GM12878 (cell line): ENCODE measurements at regions not wholly inside any gene's neighbourhood (a gene's known extent, or its start where the extent isn't known, plus 50 kb on each side); places are given as distances from the start of the nearest gene placed in this dataset.

ENCODE experiments used
- BACH1 ChIP-seq: fragments of 450-650 bp; IDR thresholded peaks from 2 replicates; pipeline ENCODE4 v1.6.1; 2017; ENCODE audit warnings: mild to moderate bottlenecking, borderline replicate concordance
- CBX3 ChIP-seq: fragments of 200-600 bp; sonication (generic); IDR thresholded peaks from 2 replicates; pipeline ENCODE4 v1.6.1; 2016; ENCODE audit warnings: low read depth, borderline replicate concordance
- CHD2 ChIP-seq: IDR thresholded peaks from 2 replicates; pipeline ENCODE4 v1.6.1; 2011; ENCODE audit warnings: low read depth, low read length, improper control_type of control experiment, borderline replicate concordance
- JUND ChIP-seq: IDR thresholded peaks from 2 replicates; pipeline ENCODE4 v1.6.1; 2012; ENCODE audit warnings: low read depth, mild to moderate bottlenecking, low read length, improper control_type of control experiment, moderate library complexity
- PAX5 ChIP-seq: IDR thresholded peaks from 2 replicates; pipeline ENCODE4 v1.6.1; 2011; ENCODE audit warnings: low read depth, low read length, borderline replicate concordance
- RAD21 ChIP-seq: IDR thresholded peaks from 2 replicates; pipeline ENCODE4 v1.6.1; 2011; ENCODE audit warnings: mild to moderate bottlenecking, low read depth, low read length, moderate library complexity; ENCODE audit not compliant: insufficient read depth
- RCOR1 ChIP-seq: conservative IDR thresholded peaks from 2 replicates; pipeline ENCODE4 v1.6.1; 2012; ENCODE audit warnings: low read depth, low read length, improper control_type of control experiment
- RFX5 ChIP-seq: IDR thresholded peaks from 2 replicates; pipeline ENCODE4 v1.6.1; 2011; ENCODE audit warnings: low read depth, low read length, improper control_type of control experiment
- SIN3A ChIP-seq: IDR thresholded peaks from 2 replicates; pipeline ENCODE4 v1.6.1; 2012; ENCODE audit warnings: low read depth, low read length, improper control_type of control experiment
- TAF1 ChIP-seq: IDR thresholded peaks from 2 replicates; pipeline ENCODE4 v1.6.1; 2011; ENCODE audit warnings: mild to moderate bottlenecking, low read depth, low read length, borderline replicate concordance
- TF ChIP-seq, protein P1 (sequence below): fragments of 450-650 bp; IDR thresholded peaks from 2 replicates; pipeline ENCODE4 v1.6.1; 2016; ENCODE audit warnings: mild to moderate bottlenecking
- TF ChIP-seq, protein P2 (sequence below): IDR thresholded peaks from 2 replicates; pipeline ENCODE4 v1.6.1; 2012; ENCODE audit warnings: low read depth, low read length, improper control_type of control experiment
- TF ChIP-seq, protein P3 (sequence below): fragments of 450-650 bp; IDR thresholded peaks from 2 replicates; pipeline ENCODE4 v1.6.1; 2017; ENCODE audit warnings: low read depth, mild to moderate bottlenecking, moderate library complexity

DNA sequence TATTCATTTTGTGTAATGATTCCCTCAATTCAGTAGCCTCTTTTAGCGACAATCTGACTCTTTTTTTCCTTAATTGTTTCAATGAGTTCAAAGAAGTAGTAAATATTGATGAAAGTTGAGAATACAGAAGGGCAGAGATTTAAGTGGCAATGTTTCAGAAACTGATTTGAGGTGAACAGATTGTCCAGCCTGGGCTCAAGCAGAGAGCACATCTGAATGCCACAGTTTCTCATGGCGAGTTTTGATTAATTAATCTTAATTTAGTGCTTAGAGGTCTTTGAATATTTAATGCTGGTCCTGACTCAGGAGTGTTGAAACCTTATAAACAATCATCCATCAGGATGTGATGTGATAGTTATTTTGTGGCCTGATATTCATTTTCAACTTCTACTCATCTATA lies 890.7 kb upstream of the SLITRK6 start (continued):
- TF ChIP-seq SIN3A (no peak), CHD2 (no peak), BACH1 (no peak), CBX3 (no peak), PAX5 (no peak), RAD21 (no peak), RFX5 (no peak), RCOR1 (no peak), JUND (no peak), TAF1 (no peak)
- TF ChIP-seq, protein P1, sequence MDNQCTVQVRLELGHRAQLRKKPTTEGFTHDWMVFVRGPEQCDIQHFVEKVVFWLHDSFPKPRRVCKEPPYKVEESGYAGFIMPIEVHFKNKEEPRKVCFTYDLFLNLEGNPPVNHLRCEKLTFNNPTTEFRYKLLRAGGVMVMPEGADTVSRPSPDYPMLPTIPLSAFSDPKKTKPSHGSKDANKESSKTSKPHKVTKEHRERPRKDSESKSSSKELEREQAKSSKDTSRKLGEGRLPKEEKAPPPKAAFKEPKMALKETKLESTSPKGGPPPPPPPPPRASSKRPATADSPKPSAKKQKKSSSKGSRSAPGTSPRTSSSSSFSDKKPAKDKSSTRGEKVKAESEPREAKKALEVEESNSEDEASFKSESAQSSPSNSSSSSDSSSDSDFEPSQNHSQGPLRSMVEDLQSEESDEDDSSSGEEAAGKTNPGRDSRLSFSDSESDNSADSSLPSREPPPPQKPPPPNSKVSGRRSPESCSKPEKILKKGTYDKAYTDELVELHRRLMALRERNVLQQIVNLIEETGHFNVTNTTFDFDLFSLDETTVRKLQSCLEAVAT: no peak
- TF ChIP-seq, protein P2, sequence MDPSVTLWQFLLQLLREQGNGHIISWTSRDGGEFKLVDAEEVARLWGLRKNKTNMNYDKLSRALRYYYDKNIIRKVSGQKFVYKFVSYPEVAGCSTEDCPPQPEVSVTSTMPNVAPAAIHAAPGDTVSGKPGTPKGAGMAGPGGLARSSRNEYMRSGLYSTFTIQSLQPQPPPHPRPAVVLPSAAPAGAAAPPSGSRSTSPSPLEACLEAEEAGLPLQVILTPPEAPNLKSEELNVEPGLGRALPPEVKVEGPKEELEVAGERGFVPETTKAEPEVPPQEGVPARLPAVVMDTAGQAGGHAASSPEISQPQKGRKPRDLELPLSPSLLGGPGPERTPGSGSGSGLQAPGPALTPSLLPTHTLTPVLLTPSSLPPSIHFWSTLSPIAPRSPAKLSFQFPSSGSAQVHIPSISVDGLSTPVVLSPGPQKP: no peak
- TF ChIP-seq, protein P3, sequence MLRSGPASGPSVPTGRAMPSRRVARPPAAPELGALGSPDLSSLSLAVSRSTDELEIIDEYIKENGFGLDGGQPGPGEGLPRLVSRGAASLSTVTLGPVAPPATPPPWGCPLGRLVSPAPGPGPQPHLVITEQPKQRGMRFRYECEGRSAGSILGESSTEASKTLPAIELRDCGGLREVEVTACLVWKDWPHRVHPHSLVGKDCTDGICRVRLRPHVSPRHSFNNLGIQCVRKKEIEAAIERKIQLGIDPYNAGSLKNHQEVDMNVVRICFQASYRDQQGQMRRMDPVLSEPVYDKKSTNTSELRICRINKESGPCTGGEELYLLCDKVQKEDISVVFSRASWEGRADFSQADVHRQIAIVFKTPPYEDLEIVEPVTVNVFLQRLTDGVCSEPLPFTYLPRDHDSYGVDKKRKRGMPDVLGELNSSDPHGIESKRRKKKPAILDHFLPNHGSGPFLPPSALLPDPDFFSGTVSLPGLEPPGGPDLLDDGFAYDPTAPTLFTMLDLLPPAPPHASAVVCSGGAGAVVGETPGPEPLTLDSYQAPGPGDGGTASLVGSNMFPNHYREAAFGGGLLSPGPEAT: no peak
- TF ChIP-seq, all 136 proteins: peak for 0
